KBM-7 (cell line): ENCODE measurements at regions not wholly inside any gene's neighbourhood (a gene's known extent, or its start where the extent isn't known, plus 50 kb on each side); places are given as distances from the start of the nearest gene placed in this dataset.

Source experiments
- DNase-seq: peaks from one replicate; pipeline ENCODE4 v3.0.0-alpha.2; 2015
- in situ Hi-C: fragments of 300-500 bp; cut with MboI; formaldehyde crosslinking; loops from 2 replicates; pipeline ENCODE4 v1.14.3; 2020; ENCODE audit warnings: low sequenced_read_pairs, low pct_unique_long_range_greater_than_20kb, mixed read lengths

DNA sequence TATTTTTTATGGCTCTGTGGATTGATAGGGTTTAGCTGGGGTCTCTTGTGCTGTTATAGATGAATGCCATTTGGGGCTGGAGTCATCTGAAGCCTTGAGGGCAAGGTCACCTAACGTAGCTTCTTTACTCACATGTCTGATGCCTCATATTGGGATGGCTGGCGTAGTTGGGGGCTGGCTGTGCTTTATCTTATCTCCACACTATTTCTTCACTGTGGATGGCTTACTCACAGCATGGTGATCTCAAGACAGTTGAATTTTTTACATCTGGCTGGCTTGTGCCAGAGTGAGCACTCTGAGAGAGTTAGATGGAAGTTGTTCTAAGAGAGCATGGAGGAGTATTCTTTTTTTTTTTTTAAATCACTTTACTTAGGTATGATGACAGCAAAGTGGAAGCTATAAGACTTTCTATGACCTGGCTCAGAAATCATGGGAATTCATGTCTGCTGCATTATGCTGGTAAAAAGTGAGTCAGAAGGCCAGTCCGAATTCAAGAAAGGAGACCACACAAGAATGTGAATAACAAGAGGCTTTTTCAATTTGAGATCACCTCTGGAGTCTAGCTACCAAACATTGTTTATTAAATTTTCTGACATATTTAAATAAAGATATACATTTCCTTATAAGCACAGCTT lies 252.4 kb upstream of the TPK1 start:
- no peak for DNase-seq
- in situ Hi-C loops, result no loop called here

DNA sequence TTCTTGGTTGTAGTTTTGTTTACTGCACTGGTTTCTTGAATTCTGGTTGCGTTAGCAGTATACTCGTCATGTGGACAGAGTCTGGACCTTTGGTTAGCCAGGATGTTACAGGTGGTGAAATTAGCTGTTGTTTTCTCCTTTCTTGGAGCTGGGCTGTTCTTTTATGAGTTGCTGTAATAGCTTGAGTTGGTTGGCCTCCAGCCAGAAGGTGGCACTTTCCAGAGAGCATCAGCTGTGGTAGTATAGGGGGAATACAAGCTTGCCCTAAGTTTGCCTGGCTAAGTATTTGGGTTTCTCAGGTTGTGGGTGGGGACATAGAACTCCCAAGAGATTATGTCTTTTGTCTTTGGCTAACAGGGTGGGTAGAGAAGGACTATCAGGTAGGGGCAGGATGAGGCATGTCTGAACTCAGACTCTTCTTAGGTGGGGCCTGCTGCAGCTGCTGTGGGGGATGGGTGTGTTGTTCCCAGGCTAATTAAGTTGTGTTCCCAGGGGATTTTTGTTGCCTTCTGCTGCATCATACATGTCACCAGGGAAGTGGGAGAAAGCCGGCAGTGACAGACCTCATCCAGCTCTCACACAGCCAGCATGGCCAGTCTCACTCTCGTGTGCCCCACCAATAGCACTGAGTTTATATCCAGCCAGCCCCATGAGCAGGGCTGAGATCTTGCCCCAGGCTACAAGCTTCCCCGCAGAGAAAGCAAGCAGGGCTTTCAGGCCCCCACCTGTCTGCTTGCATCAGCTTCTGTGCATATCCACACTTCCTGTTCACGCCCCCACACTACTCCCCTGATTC lies 246.7 kb upstream of the TPK1 start:
- in situ Hi-C loops, result no loop called here
- no peak for DNase-seq

GRCh38 chr7:145065473-145065872 lies 229.6 kb upstream of the TPK1 start:
- DNase-seq, result no peak
- in situ Hi-C loops, result no loop called here

GRCh38 chr7:145064114-145064513 lies 228.3 kb upstream of the TPK1 start:
- in situ Hi-C loops, result no loop called here
- no peak for DNase-seq

GRCh38 chr7:145053781-145054180 lies 217.9 kb upstream of the TPK1 start:
- DNase-seq, result no peak
- in situ Hi-C loops, result no loop called here

GRCh38 chr7:145050415-145050814 lies 214.6 kb upstream of the TPK1 start:
- in situ Hi-C loops, result no loop called here
- DNase-seq, result no peak

GRCh38 chr7:145036604-145037405 lies 201.0 kb upstream of the TPK1 start:
- in situ Hi-C loops, result no loop called here

GRCh38 chr7:145031162-145031561 lies 195.3 kb upstream of the TPK1 start:
- DNase-seq, result no peak
- in situ Hi-C loops, result no loop called here

More at GRCh38 chr7:145036604-145037405, 201.0 kb upstream of the TPK1 start:
- peak; percentile 63 for DNase-seq

DNA sequence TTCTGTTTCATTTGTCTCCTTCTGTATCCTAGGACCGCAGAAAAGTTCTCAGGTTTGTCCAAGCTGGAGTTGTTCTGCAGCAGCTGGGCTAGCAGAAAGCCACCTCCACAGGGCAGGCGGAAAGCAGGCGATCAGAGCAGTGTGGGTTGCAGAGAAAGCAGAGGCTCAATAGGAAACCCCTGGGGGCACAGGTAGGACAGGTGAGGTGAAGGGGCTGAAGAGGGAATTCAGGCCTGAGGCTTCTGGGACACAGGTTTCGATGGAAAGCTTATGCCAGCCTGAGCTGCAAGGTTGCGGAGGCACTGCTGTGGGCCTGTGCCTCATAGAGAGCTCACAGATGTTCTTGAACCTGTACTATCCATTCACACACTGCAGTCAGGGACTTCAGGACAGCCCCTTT lies 194.9 kb upstream of the TPK1 start:
- in situ Hi-C loops, result no loop called here
- DNase-seq, result no peak

GRCh38 chr7:145020454-145020853 lies 184.6 kb upstream of the TPK1 start:
- in situ Hi-C loops, result no loop called here
- no peak for DNase-seq

- in situ Hi-C loops, result no loop called here
Observed at GRCh38 chr7:145016068-145016467, 180.2 kb upstream of the TPK1 start.

GRCh38 chr7:145009876-145010275 lies 174.0 kb upstream of the TPK1 start:
- in situ Hi-C loops, result no loop called here
- DNase-seq, result no peak

More at GRCh38 chr7:145016068-145016467, 180.2 kb upstream of the TPK1 start:
- DNase-seq, result no peak

GRCh38 chr7:145005601-145006000 lies 169.7 kb upstream of the TPK1 start:
- no peak for DNase-seq
- in situ Hi-C loops, result no loop called here

DNA sequence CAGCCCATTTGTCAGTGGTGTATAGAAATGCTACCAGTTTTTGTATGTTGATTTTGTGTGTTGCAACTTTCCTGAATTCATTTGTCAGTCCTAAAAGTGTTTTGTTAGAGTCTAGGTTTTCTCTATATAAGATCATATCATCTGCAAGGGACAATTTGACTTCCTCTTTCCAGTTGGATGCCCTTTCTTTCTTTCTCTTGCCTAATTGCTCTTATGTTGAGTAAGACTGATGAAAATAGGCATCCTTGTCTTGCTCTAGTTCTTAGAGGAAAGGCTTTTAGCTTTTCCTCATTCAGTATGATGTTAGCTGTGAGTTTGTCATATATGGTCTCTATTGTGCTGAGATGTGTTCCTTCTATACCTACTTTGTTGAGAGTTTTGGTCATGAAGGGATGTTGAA lies 161.7 kb upstream of the TPK1 start:
- in situ Hi-C loops, result no loop called here
- peak; percentile 11 for DNase-seq

- in situ Hi-C loops, result no loop called here
- no peak for DNase-seq
Observed at GRCh38 chr7:144995495-144995894, 159.6 kb upstream of the TPK1 start.

GRCh38 chr7:144991041-144991440 lies 155.2 kb upstream of the TPK1 start:
- in situ Hi-C loops, result no loop called here
- DNase-seq, result no peak

DNA sequence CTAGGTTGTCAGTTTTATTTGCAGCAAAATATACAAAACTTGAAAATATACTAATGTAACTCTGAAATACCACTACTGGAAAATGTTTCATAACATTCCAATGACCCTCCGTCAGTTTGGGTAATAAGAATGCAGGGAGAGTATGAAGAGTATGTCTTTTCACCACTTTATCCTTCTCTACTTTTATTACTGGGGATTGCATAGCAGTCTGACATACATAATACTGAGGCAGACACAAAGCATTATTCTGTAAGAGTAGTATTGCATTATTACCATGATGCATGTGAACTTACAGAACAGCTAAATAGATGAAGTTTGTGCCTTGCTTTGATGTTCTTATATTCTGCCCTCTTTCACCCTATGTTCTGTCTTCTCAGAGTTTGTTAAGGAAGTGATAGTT lies 151.8 kb upstream of the TPK1 start:
- no peak for DNase-seq
- in situ Hi-C loops, result no loop called here

- no peak for DNase-seq
- in situ Hi-C loops, result no loop called here
Observed at GRCh38 chr7:144982133-144982532, 146.3 kb upstream of the TPK1 start.

GRCh38 chr7:144975882-144976281 lies 140.0 kb upstream of the TPK1 start:
- DNase-seq, result no peak
- in situ Hi-C loops, result no loop called here

DNA sequence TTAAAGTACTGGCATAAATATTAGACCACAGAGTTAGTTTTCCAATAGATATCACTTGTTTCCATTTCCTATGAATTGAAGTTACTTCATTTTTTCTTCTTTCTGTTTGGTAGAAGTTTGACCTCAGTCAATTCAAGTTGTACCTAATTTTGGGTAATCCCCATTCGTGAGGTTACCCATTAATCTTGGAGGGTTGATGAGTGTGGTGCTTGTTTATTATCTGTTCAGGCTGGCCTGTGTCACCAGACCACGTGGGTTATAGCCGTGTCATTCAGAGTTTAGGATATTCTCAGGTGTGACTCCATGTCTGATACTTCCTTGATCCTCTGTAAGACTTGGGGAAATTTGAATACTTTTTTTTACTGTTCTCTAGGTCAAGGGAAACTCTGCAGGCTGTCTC lies 133.9 kb upstream of the TPK1 start:
- DNase-seq, result no peak
- in situ Hi-C loops, result no loop called here
